Progenitor cell of endocrine pancreas (in vitro differentiated cells): ENCODE measurements at regions not wholly inside any gene's neighbourhood (a gene's known extent, or its start where the extent isn't known, plus 50 kb on each side); places are given as distances from the start of the nearest gene placed in this dataset.

ENCODE experiments used
- DNase-seq: peaks from one replicate; pipeline ENCODE4 v3.0.0; 2021; ENCODE audit warnings: low spot score; ENCODE audit not compliant: unreplicated experiment
- H3K27ac Mint-ChIP-seq: 2 replicates; pipeline ENCODE4 v1.8.0; 2021; ENCODE audit warnings: mild to moderate bottlenecking, moderate library complexity, mixed read lengths
- H3K27me3 Mint-ChIP-seq: 2 replicates; pipeline ENCODE4 v1.8.0; 2021; ENCODE audit warnings: mixed read lengths
- H3K36me3 Mint-ChIP-seq: 2 replicates; pipeline ENCODE4 v1.8.0; 2022; ENCODE audit warnings: mixed read lengths; ENCODE audit not compliant: insufficient read depth
- H3K4me1 Mint-ChIP-seq: 2 replicates; pipeline ENCODE4 v1.8.0; 2021; ENCODE audit warnings: low read depth, mixed read lengths
- H3K4me3 Mint-ChIP-seq: 2 replicates; pipeline ENCODE4 v1.8.0; 2021; ENCODE audit warnings: low read depth, mild to moderate bottlenecking, moderate library complexity, mixed read lengths
- H3K9me3 Mint-ChIP-seq: 2 replicates; pipeline ENCODE4 v1.8.0; 2021; ENCODE audit warnings: low read depth, mixed read lengths
- TF ChIP-seq, protein P1 (sequence below): fragments of 200-600 bp; sonication (generic); IDR thresholded peaks from one replicate; pipeline ENCODE4 v1.5.0; 2021; ENCODE audit warnings: antibody characterized with exemption, mild to moderate bottlenecking; ENCODE audit not compliant: unreplicated experiment

GRCh38 chr22:34111210-34111824 lies 191.0 kb upstream of the LARGE1 start:
- peaks cover 5% of the 10 kb centered on the region for H3K27me3 Mint-ChIP-seq
- no peaks in the 10 kb centered on the region for H3K36me3 Mint-ChIP-seq
- H3K9me3 Mint-ChIP-seq, result no peaks in the 10 kb centered on the region
- peaks cover 3% of the 10 kb centered on the region for H3K4me1 Mint-ChIP-seq
- DNase-seq, result peak; percentile 23
- no peak overlapping the region for H3K27ac Mint-ChIP-seq
- H3K4me3 Mint-ChIP-seq, result no peak overlapping the region
- TF ChIP-seq, protein P1, sequence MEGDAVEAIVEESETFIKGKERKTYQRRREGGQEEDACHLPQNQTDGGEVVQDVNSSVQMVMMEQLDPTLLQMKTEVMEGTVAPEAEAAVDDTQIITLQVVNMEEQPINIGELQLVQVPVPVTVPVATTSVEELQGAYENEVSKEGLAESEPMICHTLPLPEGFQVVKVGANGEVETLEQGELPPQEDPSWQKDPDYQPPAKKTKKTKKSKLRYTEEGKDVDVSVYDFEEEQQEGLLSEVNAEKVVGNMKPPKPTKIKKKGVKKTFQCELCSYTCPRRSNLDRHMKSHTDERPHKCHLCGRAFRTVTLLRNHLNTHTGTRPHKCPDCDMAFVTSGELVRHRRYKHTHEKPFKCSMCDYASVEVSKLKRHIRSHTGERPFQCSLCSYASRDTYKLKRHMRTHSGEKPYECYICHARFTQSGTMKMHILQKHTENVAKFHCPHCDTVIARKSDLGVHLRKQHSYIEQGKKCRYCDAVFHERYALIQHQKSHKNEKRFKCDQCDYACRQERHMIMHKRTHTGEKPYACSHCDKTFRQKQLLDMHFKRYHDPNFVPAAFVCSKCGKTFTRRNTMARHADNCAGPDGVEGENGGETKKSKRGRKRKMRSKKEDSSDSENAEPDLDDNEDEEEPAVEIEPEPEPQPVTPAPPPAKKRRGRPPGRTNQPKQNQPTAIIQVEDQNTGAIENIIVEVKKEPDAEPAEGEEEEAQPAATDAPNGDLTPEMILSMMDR, result peak; percentile 82

DNA sequence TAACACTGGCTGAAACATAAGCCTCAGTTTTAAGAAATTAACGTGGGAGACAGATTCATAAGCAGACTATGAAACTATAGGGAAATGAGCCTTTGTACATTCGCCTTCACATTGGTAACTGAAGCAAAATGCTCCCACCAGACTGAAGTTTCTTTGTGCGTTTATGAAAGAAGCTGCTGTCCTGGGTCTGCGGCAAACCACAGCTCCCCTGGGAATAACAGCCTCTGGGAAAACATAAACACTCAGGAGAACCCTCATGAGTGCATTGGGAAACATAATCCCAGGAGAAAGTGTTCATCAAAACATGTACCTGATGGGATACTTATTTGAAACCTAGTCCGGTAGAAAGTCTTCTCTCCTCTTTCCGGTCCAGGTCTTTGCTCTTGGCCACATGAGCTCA lies 193.1 kb upstream of the LARGE1 start:
- TF ChIP-seq, protein P1, result no peak
- no peak overlapping the region for H3K27ac Mint-ChIP-seq
- peaks cover 3% of the 10 kb centered on the region for H3K4me1 Mint-ChIP-seq
- H3K36me3 Mint-ChIP-seq, result no peaks in the 10 kb centered on the region
- no peak for DNase-seq
- H3K9me3 Mint-ChIP-seq, result peaks cover 3% of the 10 kb centered on the region
- no peak overlapping the region for H3K4me3 Mint-ChIP-seq
- peaks cover 5% of the 10 kb centered on the region for H3K27me3 Mint-ChIP-seq

- peaks cover 3% of the 10 kb centered on the region for H3K4me1 Mint-ChIP-seq
- H3K36me3 Mint-ChIP-seq, result no peaks in the 10 kb centered on the region
- peaks cover 3% of the 10 kb centered on the region for H3K9me3 Mint-ChIP-seq
- peaks cover 5% of the 10 kb centered on the region for H3K27me3 Mint-ChIP-seq
- no peak for DNase-seq
- H3K4me3 Mint-ChIP-seq, result no peak overlapping the region
- TF ChIP-seq, protein P1, result no peak
- no peak overlapping the region for H3K27ac Mint-ChIP-seq
Observed at GRCh38 chr22:34114406-34114805, 194.1 kb upstream of the LARGE1 start.

GRCh38 chr22:34115722-34116121 lies 195.4 kb upstream of the LARGE1 start:
- H3K27me3 Mint-ChIP-seq, result peaks cover 5% of the 10 kb centered on the region
- H3K4me3 Mint-ChIP-seq, result no peak overlapping the region

DNA sequence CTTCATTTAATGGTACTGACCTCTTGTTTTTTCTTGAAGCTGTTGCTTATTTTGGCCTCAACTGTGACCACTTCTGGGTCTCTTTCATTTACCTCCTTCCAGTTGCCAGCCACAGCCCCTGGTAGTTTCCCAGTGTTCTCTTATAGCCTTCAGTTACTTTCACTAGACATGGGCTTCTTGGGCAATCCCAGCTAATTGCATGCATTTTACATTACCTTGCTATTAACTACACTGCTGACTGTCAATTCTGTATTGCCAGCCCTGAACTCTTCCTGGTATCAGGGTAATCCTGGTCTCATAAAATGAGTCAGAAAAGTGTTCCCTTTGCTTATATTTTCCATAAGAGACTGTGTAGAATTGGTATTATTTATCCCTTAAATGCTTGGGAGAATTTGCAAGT lies 195.8 kb upstream of the LARGE1 start:
- Mint-ChIP-seq H3K36me3 (no peaks in the 10 kb centered on the region), H3K27ac (no peak overlapping the region), H3K27me3 (peaks cover 5% of the 10 kb centered on the region), H3K4me1 (peaks cover 3% of the 10 kb centered on the region), H3K4me3 (no peak overlapping the region), H3K9me3 (peaks cover 3% of the 10 kb centered on the region)
- no peak for DNase-seq
- TF ChIP-seq, protein P1, result no peak

More at GRCh38 chr22:34115722-34116121, 195.4 kb upstream of the LARGE1 start:
- no peak for DNase-seq
- Mint-ChIP-seq H3K27ac (no peak overlapping the region), H3K4me1 (peaks cover 3% of the 10 kb centered on the region), H3K9me3 (peaks cover 3% of the 10 kb centered on the region), H3K36me3 (no peaks in the 10 kb centered on the region)
- TF ChIP-seq, protein P1, result no peak
